Epithelial cell of proximal tubule (primary cell): ENCODE measurements at regions not wholly inside any gene's neighbourhood (a gene's known extent, or its start where the extent isn't known, plus 50 kb on each side); places are given as distances from the start of the nearest gene placed in this dataset.

ENCODE experiments used
- DNase-seq: peaks from one replicate; pipeline ENCODE4 v3.0.0-alpha.2; 2011; ENCODE audit warnings: low read depth
- H3K4me3 ChIP-seq: 2 replicates; pipeline ENCODE4 v1.5.1; 2011; ENCODE audit warnings: low read depth, mild to moderate bottlenecking, low read length
- CTCF ChIP-seq: conservative IDR thresholded peaks from 2 replicates; pipeline ENCODE4 v1.5.1; 2012; ENCODE audit warnings: low read depth, mild to moderate bottlenecking, low read length

- DNase-seq = no peak
- no peak overlapping the region for H3K4me3 ChIP-seq
- TF ChIP-seq CTCF = no peak
Observed at GRCh38 chr5:29662876-29663275, 1530.6 kb upstream of the CDH6 start.

- TF ChIP-seq CTCF = no peak
- H3K4me3 ChIP-seq = no peak overlapping the region
- no peak for DNase-seq
Observed at GRCh38 chr5:29654954-29655353, 1538.5 kb upstream of the CDH6 start.

GRCh38 chr5:29649321-29649720, 1544.2 kb upstream of the CDH6 start:
- TF ChIP-seq CTCF = no peak
- H3K4me3 ChIP-seq = no peak overlapping the region
- DNase-seq = no peak

- DNase-seq = no peak
- no peak for TF ChIP-seq CTCF
- no peak overlapping the region for H3K4me3 ChIP-seq
Observed at GRCh38 chr5:29642601-29643000, 1550.9 kb upstream of the CDH6 start.

- H3K4me3 ChIP-seq = no peak overlapping the region
- DNase-seq = no peak
- no peak for TF ChIP-seq CTCF
Observed at GRCh38 chr5:29614206-29614605, 1579.3 kb upstream of the CDH6 start.

GRCh38 chr5:29588236-29588635, 1605.2 kb upstream of the CDH6 start:
- H3K4me3 ChIP-seq = no peak overlapping the region
- DNase-seq = no peak
- no peak for TF ChIP-seq CTCF

- DNase-seq = no peak
- H3K4me3 ChIP-seq = no peak overlapping the region
- no peak for TF ChIP-seq CTCF
Observed at GRCh38 chr5:29587832-29588231, 1605.7 kb upstream of the CDH6 start.
